ENCODE measurements at regions not wholly inside any gene's neighbourhood (a gene's known extent, or its start where the extent isn't known, plus 50 kb on each side); places are given as distances from the start of the nearest gene placed in this dataset.

DNA sequence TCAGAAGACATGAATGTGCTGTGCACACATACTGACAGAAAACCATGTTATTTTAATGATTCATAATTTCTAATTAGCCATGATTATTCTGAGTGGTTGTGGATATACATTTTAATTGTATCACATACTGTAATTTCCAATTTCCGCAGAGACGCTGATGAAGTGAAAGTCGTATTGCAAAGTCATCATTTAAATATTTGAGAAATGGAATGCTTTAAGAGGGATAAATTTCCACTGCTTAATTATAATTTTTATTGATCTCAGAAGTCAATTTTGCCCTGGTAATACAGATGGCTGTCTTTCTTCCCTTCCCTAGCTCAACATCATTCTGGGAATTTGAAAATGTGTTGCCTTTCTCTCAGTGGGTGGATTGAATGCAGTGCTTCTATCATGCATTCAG lies 819.3 kb downstream of the ROBO2 start:
- DNase-seq (ENCODE audit: insufficient read length, low spot score) (no peak), FAIRE-seq (no peak)
- TF ChIP-seq, protein P1, sequence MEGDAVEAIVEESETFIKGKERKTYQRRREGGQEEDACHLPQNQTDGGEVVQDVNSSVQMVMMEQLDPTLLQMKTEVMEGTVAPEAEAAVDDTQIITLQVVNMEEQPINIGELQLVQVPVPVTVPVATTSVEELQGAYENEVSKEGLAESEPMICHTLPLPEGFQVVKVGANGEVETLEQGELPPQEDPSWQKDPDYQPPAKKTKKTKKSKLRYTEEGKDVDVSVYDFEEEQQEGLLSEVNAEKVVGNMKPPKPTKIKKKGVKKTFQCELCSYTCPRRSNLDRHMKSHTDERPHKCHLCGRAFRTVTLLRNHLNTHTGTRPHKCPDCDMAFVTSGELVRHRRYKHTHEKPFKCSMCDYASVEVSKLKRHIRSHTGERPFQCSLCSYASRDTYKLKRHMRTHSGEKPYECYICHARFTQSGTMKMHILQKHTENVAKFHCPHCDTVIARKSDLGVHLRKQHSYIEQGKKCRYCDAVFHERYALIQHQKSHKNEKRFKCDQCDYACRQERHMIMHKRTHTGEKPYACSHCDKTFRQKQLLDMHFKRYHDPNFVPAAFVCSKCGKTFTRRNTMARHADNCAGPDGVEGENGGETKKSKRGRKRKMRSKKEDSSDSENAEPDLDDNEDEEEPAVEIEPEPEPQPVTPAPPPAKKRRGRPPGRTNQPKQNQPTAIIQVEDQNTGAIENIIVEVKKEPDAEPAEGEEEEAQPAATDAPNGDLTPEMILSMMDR (IDR thresholded peaks at IDR 0.05; ENCODE audit: insufficient read depth, missing control alignments) = no peak

DNA sequence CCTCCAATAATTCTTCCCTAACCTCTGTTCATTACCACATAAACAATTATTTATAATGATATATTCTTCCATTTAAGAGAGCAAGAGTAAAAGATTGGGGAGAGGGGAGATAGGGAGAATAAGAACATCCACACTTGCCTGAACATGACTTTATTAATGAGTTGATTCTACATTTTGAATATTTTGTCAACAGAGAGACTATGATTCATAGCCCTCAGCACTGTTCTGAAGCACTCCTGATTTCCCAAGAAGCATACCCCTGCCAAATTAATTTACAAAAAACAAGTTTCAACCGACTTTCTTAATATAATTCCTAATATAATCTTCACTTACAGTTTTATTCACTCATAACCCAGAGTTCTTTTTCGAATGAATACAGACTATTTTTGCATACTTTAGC lies 828.8 kb downstream of the ROBO2 start:
- DNase-seq (ENCODE audit: insufficient read length, low spot score) (no peak), FAIRE-seq (no peak)
- TF ChIP-seq, protein P1 (IDR thresholded peaks at IDR 0.05; ENCODE audit: insufficient read depth, missing control alignments) = no peak

DNA sequence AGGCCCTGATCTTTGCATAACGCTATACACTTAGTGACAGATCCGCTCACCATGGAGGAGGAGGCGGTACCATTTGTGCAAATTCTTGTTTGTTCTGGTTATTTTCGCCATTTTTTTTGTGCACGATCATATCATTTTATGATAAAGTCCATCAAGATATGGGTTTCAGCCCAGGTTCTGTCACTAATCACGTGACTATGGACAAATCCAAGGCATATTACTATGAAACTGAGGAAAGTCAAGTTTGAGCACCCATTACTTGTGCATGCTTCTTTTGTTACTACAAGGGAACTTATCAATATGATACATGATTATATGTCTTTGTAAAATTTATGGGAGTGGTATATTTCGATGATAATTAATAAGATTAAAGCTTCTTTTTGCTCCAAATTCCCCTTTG lies 829.5 kb downstream of the ROBO2 start:
- FAIRE-seq = no peak

DNA sequence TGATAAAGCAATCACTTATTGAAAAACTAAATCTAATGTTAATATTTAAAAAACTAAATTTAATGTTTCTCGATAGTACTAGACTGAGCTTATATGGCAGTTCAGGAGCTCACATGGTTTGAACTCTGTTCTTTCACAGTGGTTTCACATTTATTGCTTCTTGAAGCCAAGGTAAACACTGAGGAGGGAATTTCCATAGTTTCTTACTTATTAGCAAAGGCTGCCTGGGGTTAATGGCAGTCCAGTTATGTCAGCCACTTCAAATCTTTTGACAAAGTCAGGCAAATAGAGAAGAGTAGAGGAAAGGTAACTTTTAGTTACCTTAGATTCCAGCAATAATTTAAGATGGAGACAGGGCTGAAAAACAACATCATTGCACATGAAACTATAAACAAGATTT lies 831.5 kb downstream of the ROBO2 start:
- TF ChIP-seq, protein P1 (IDR thresholded peaks at IDR 0.05; ENCODE audit: insufficient read depth, missing control alignments) = no peak
- FAIRE-seq (no peak), DNase-seq (ENCODE audit: insufficient read length, low spot score) (no peak)

More for the DNA sequence above, 829.5 kb downstream of the ROBO2 start:
- no peak for DNase-seq (ENCODE audit: insufficient read length, low spot score)
- TF ChIP-seq, protein P1 (IDR thresholded peaks at IDR 0.05; ENCODE audit: insufficient read depth, missing control alignments) = no peak

DNA sequence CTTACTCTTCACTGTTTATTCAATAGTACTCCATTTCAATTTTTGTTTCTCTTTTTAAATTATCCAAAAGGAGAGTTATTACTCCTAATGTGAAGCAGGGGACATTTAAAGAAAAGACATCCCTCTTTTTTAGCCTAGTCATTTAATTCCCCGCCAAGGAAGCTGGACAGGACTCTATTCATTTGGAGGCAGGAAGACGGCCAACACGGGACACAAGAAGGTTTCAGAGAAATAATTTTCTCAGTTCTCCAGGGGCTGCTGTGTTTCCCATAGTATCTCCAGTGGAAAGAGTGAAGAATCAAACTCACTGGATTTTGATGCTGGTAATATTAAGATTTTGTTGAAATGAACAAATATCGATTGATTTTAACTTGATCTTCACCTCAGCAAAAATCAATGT lies 833.7 kb downstream of the ROBO2 start:
- DNase-seq (ENCODE audit: insufficient read length, low spot score) = no peak
- TF ChIP-seq, protein P1 (IDR thresholded peaks at IDR 0.05; ENCODE audit: insufficient read depth, missing control alignments) = no peak
- no peak for FAIRE-seq

DNA sequence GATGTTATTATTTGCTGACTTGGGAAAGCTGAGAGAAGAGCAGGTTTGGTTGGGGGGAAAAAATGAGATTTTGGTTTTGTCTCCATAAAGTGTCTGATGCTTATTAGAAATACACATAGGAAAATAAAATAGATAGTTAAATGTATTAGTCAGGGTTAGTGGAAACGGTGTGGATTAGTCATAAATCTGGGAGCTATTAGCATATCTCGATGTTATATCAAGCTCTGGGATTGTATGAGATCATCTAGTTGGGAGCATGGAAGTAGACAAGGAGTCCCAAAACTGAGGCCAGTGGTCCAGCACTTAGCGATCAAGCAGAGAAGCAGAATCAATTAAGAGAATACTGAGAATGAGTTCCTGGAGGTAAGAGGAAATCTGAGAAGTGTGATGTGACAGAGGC lies 845.5 kb downstream of the ROBO2 start:
- no peak for FAIRE-seq
- DNase-seq (ENCODE audit: insufficient read length, low spot score) = no peak
- TF ChIP-seq, protein P1 (IDR thresholded peaks at IDR 0.05; ENCODE audit: insufficient read depth, missing control alignments) = no peak

DNA sequence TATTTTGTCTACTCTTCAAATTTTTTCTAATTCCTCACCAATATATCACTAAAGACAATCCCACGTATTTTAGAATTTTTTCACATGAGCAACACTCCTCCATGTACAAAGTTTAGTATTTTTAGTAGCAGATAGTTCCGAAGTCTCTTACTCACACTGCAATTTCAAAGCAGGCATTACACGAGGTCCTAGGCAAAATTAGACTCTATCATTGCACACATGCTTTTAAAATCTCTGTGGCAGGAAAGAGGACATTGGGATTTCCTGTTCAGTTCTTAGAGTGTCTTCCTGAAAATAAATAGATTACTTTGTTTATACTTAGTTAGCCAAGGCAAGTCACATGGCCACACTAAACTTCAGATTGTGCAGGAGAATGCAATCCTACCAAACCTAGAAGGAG lies 847.7 kb downstream of the ROBO2 start:
- no peak for DNase-seq (ENCODE audit: insufficient read length, low spot score)
- TF ChIP-seq, protein P1 (IDR thresholded peaks at IDR 0.05; ENCODE audit: insufficient read depth, missing control alignments) = no peak
- FAIRE-seq = no peak

Measured in D721Med (cell line).